Left kidney (tissue), 1 donor: ENCODE measurements at regions not wholly inside any gene's neighbourhood (a gene's known extent, or its start where the extent isn't known, plus 50 kb on each side); places are given as distances from the start of the nearest gene placed in this dataset.

Experiments
- DNase-seq: peaks from one replicate; pipeline ENCODE4 v3.0.0-alpha.2; 2013

GRCh38 chr22:22420580-22420979 is 88.0 kb downstream of the ZNF280B start:
- DNase-seq: no peak

DNA sequence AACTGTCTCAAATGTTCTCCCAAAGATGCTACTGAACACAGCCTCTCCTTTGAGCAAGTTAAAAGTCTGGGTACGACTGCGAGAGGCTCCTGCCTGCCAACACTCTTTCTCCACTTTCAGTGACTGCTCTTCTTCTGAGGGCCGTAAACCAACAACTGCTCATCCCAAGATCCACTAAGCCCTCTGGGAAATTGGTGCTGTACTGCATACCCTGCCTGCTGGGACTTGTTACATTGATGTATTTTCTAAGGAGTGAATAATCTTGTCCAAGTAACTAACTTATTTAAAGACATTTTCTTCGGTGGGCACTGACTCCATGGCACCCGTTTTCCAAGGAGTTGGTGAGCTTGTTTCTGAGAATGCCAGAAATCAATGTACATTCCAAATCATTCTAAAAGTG is 87.2 kb downstream of the ZNF280B start:
- DNase-seq: no peak

- peak; percentile 72 for DNase-seq
Observed at GRCh38 chr22:22422629-22423112, 85.9 kb downstream of the ZNF280B start.

- no peak for DNase-seq
Observed at GRCh38 chr22:22423681-22424080, 84.9 kb downstream of the ZNF280B start.

- DNase-seq: peak; percentile 32
Observed at GRCh38 chr22:22424210-22424800, 84.2 kb downstream of the ZNF280B start.

DNA sequence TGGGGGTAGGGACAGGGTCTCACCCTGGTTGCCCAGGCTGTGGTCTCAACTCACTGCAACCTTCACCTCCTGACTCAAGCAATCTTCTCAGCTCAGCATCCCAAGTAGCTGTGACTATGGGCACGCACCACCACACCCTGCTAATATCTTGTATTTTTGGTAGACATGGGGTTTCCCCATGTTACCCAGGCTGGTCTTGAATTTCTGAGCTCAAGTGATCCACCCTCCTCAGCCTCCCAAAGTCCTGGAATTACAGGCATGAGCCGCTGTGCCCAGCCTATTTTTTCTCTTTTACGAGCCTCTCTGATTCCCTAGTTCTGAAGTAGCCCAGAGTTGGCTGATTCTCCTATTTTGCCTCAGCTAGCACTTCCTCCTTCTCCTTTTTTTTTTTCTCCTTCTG is 83.6 kb downstream of the ZNF280B start:
- DNase-seq: no peak

DNA sequence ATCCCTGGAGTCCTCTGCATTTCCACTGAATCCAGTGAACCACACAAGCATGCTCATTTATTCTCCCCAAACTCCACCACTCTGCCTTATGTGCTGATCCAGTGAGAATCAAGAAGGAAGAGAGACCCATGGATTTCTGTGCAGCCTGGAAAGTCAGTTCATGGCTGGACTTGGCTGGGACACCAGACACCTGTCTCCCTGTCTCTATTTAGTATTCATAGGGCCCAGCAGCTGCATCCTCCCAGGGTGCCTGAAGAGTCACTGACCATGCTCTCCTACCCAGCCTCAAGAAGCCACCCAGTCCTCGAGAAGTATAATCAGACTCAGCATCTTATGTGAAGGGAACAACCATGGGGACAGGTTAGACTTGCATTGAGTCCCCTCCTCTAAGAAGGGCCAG is 83.2 kb downstream of the ZNF280B start:
- DNase-seq: no peak

DNA sequence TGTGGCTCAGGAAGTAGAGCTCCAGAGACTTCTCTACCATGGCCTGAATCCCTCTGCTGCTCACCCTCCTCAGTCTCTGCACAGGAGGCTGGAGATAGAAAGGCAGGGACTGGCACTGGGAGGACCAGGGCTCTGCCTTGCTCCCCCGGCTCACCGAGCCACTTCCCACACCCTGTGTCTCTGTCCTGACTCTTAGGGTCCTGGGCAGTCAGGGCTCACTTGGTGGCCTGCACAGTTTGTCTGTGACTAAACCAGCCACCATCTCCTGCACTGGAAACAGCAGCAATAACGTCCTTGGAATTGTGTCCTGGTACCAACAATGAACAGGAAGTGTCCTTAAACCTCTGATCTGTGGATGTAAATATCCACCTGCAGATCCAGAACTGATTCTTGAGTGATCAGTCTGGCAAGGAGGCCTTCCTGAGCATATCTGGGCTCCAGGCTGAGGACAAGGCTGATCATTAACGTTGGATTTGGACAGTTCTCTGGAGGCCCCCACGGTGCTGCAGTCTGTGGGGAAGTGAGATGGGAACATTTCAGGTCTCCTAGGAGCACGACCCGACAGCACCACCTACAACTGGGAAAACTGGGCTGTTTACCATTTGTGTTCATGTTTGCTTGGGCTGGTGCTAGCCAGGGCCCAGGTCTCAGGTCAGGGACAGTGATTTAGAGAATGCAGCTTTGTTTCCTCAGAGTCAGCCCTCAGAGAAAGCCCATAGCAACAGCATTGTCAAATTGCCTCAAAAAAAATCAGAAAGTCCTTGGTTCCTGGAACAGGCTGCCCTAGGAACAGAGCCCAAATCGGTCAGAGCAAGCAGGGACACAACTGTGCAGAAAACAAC is 82.5 kb downstream of the ZNF280B start:
- DNase-seq: no peak

DNA sequence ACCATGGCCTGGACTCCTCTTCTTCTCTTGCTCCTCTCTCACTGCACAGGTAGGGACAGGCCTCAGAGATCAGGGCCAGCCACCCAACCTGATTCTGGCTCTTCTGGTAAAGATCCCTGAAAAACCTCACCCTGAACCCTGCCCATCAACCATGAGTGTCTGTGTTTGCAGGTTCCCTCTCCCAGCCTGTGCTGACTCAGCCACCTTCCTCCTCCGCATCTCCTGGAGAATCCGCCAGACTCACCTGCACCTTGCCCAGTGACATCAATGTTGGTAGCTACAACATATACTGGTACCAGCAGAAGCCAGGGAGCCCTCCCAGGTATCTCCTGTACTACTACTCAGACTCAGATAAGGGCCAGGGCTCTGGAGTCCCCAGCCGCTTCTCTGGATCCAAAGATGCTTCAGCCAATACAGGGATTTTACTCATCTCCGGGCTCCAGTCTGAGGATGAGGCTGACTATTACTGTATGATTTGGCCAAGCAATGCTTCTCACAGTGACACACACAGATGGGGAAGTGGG is 80.9 kb downstream of the ZNF280B start:
- no peak for DNase-seq

GRCh38 chr22:22428222-22429098 is 80.1 kb downstream of the ZNF280B start:
- DNase-seq: no peak

DNA sequence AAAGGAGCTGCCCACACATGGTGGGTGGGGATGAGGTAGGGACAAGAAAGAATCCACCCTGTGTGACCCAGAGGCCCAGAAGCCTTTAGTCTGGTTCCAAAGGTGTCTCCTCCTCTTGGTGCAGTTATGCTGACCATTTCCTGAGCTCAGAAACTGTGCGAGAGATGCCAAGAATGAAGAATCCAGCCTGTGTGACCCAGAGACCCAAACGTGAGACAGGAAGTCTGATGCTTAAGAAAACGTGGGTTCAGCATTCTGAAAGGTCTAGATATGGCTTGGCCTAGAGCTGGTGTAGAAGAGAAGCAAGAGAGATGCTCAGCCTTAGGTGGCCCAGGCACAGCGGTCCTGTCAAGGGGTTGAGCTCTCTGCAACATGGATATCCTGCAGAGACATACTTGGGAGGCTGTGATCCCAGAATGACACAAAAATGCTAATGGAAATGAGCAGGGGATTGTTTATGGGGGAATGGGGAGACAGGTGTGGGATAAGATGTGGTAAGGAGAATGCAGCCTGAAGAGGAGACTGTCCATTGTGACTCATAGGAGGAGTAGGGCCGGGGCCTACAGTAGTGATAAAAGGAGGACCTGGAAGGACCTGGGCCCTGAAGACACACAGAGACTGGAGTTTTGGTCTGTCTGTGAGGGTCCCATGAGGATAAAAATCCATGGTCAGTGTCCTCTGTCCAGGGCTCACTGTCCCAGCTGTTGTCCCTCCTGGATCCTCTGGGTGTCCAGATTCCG is 79.0 kb downstream of the ZNF280B start:
- no peak for DNase-seq

- no peak for DNase-seq
Observed at GRCh38 chr22:22430111-22430820, 78.3 kb downstream of the ZNF280B start.

DNA sequence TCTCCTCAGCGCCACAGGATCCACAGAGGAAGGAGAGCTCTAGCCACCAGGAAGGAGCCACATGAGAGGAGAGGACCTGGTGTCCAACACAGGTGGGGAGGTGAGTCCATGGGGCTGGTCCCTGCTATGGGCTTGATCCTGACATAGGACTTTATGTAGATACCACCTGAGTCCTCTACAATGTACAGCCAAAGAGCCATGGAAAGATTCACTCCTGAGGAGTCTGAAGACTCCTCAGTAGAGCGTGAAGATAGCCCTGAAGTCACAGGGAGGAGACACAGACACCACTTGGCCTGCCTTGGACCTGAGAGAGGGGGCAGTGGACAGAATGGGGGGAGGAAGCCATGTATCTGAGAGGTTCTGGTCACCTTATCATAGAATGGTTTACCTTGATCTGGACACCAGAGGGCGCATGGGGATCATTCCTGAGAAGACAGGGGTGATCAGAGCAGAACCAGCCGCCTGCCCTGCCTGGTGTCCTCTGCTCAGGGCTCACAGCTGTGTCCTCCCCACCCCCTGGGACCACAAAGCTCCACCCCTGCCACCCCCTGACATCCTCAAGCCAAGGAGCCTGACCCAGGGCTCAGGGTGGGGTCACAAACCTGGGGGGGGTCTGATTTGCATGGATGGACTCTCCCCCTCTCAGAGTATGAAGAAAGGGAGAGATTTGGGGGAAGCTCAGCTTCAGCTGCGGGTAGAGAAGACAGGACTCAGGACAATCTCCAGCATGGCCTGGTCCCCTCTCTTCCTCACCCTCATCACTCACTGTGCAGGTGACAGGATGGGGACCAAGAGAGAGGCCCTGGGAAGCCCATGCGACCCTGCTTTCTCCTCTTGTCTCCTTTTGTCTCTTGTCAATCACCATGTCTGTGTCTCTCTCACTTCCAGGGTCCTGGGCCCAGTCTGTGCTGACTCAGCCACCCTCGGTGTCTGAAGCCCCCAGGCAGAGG is 77.0 kb downstream of the ZNF280B start:
- DNase-seq: peak; percentile 66

- DNase-seq: no peak
Observed at GRCh38 chr22:22432479-22432878, 76.1 kb downstream of the ZNF280B start.

DNA sequence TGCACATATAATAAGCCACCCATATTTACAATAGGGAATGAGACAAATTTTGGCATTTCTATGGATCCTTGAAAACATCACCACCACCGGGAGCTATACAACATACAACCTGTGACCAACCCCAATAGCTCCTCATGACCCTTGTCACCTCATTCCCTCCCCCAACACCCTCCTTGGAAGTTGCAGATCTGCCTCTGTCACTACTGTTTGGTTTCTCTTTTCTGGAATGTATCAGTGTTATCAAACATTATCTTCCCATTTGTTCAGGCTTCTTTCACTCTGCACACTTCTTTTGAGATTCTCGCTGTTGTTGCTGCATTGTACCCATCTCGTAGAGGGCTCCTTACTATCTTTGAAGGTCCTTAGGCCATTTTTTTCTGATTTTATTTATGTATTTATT is 75.6 kb downstream of the ZNF280B start:
- no peak for DNase-seq

DNA sequence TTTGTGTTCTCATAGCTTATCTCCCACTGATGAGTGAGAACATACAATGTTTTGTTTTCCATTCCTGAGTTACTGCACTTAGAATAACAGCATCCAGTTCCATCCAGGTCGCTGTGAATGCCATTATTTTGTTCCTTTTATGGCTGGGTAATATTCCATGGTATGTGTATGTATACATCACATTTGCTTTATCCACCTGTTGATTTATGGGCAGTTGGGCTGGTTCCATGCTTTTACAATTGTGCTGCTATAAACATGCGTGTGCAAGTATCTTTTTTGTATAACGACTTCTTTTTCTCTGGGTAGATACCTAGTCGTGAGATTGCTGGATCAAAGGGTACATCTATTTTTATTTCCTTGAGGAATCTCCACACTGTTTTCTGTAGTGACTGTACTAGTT is 74.8 kb downstream of the ZNF280B start:
- DNase-seq: no peak
